Hindlimb muscle (tissue), 1 donor: ENCODE measurements at regions not wholly inside any gene's neighbourhood (a gene's known extent, or its start where the extent isn't known, plus 50 kb on each side); places are given as distances from the start of the nearest gene placed in this dataset.

ENCODE experiments used
- DNase-seq: peaks from one replicate; pipeline ENCODE4 v3.0.0-alpha.2; 2013

- no peak for DNase-seq
These were observed 446.4 kb upstream of the KLF4 start for GRCh38 chr9:107935931-107936330.

- no peak for DNase-seq
These were observed 443.9 kb upstream of the KLF4 start for GRCh38 chr9:107933516-107933915.

GRCh38 chr9:107933097-107933496 is 443.5 kb upstream of the KLF4 start:
- no peak for DNase-seq

GRCh38 chr9:107932601-107933000 is 443.0 kb upstream of the KLF4 start:
- no peak for DNase-seq

GRCh38 chr9:107932046-107932445 is 442.5 kb upstream of the KLF4 start:
- no peak for DNase-seq

- no peak for DNase-seq
These were observed 441.6 kb upstream of the KLF4 start for GRCh38 chr9:107931071-107931715.

GRCh38 chr9:107929443-107929842 is 439.9 kb upstream of the KLF4 start:
- no peak for DNase-seq

GRCh38 chr9:107928701-107929371 is 439.3 kb upstream of the KLF4 start:
- no peak for DNase-seq

GRCh38 chr9:107927276-107927675 is 437.7 kb upstream of the KLF4 start:
- DNase-seq = no peak

- DNase-seq = no peak
These were observed 436.3 kb upstream of the KLF4 start for GRCh38 chr9:107925749-107926297.

- no peak for DNase-seq
These were observed 432.7 kb upstream of the KLF4 start for GRCh38 chr9:107922260-107922659.

GRCh38 chr9:107919263-107919662 is 429.7 kb upstream of the KLF4 start:
- DNase-seq = no peak

GRCh38 chr9:107918749-107919148 is 429.2 kb upstream of the KLF4 start:
- no peak for DNase-seq

GRCh38 chr9:107914151-107914550 is 424.6 kb upstream of the KLF4 start:
- DNase-seq = no peak

GRCh38 chr9:107907715-107908114 is 418.1 kb upstream of the KLF4 start:
- DNase-seq = no peak

- no peak for DNase-seq
These were observed 417.7 kb upstream of the KLF4 start for GRCh38 chr9:107907255-107907654.

GRCh38 chr9:107906074-107906473 is 416.5 kb upstream of the KLF4 start:
- DNase-seq = no peak

- DNase-seq = peak; percentile 59
These were observed 415.9 kb upstream of the KLF4 start for GRCh38 chr9:107905308-107906020.

- no peak for DNase-seq
These were observed 410.4 kb upstream of the KLF4 start for GRCh38 chr9:107899961-107900330.

GRCh38 chr9:107898761-107899160 is 409.2 kb upstream of the KLF4 start:
- DNase-seq = no peak

GRCh38 chr9:107896544-107896943 is 407.0 kb upstream of the KLF4 start:
- DNase-seq = no peak

GRCh38 chr9:107895501-107896001 is 406.0 kb upstream of the KLF4 start:
- DNase-seq = no peak

GRCh38 chr9:107894572-107895261 is 405.1 kb upstream of the KLF4 start:
- DNase-seq = peak; percentile 83
